GM18868 (cell line): ENCODE measurements at regions not wholly inside any gene's neighbourhood (a gene's known extent, or its start where the extent isn't known, plus 50 kb on each side); places are given as distances from the start of the nearest gene placed in this dataset.
"Not testable (repeated sequence)": the region's sequence is repeated elsewhere in the genome, so short reads cannot be mapped to it uniquely, and the experiment has no call there.

Experiments
- ATAC-seq: cut with Tn5 transposase; IDR thresholded peaks from one replicate; pipeline ENCODE4 v1.9.1; 2021; ENCODE audit warnings: mild to moderate bottlenecking, moderate library complexity; ENCODE audit not compliant: unreplicated experiment

DNA sequence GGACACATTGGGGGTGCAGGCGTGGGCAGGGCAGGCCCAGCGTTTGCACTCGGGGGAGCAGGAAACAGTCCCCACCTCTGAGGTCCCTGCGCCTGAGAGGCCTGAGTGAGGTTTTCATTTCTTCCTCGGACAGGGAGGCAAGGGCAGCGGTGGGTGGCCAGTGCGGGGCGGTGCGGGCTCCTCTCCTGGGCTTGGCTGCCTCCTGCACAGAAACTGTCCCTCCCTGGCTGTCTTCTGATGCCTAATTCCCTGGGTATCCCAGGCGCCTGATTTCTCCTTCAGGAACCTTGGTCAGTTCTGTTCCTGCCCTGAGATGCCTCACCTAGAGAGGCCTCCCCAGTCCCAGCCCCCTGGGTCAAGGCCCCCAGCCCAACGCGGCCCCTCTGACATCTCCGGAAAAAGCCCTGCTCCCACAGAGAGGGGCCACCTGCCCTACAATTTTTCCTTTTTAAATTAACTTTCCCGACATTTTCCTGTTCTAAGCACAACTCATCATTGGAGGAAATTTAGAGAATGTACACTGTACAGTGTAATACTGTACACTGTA, 260.3 kb downstream of the ADGRD1 start:
- ATAC-seq = no peak

DNA sequence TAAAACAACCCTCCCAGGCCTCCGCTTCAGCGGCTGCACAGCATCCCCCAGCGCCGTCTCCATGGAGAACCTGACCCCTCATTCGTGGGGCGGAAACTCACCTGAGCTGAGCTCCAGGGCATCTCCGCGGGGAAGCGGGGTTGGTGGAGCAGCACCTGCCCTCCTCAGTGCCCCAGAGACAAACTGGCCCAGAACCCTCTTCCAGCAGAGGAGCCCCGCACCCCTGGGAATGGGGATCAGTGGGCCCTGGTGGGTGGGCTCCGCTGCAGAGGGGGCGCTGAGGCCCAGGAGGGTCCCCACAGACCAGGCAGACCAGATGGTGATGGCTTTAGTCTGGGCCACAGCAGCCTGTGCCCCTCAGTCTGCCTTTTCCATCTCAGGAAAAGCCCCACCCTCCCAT, 261.2 kb downstream of the ADGRD1 start:
- not testable (repeated sequence) for ATAC-seq

- ATAC-seq = not testable (repeated sequence)
Measured at GRCh38 chr12:131216587-131216986, 262.9 kb downstream of the ADGRD1 start.

GRCh38 chr12:131217024-131217586, 263.4 kb downstream of the ADGRD1 start:
- no peak for ATAC-seq

DNA sequence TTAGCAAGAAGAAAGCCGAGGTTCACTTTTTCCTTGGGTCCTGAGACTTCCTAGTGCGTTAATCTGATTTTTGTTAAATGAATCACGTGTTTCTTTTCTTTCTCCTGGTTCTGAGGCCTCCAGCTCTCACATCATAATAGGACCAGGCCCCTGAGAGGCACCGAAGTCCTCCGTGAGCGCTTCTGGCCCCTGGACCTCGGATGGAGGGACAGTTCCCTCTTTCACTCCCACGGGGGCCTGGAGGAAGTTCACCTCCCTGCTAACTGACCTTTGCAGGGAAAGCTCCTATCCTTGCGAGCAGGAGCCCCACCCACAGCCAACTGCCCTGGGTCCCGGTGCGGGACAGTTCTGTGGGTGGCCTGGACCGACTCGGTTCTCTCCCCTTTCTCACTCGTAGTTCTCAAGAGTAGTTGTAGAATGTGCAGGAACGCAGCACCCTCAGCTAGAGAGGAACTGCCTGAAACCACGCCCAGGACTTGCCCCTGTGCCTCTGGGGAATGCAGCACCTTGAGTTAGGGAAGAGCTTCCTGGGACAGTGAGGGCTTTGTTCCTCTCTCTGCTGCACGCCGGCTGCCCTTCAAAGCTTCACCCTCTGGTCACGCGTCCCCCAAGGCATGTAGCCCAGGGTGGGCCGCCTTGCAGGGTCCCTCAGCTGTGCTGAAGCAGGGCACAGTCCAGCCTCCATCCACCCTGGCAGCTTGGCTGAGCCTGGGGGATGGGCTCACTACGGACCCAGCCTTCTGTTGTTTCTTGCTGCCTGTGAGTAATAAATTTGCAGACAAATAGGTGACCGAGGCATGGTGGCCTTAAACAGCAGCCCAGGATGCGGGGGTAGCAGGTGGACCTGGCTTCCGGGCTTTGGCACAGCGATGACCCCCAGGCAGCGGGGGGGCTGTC, 264.6 kb downstream of the ADGRD1 start:
- ATAC-seq = peak; percentile 28

DNA sequence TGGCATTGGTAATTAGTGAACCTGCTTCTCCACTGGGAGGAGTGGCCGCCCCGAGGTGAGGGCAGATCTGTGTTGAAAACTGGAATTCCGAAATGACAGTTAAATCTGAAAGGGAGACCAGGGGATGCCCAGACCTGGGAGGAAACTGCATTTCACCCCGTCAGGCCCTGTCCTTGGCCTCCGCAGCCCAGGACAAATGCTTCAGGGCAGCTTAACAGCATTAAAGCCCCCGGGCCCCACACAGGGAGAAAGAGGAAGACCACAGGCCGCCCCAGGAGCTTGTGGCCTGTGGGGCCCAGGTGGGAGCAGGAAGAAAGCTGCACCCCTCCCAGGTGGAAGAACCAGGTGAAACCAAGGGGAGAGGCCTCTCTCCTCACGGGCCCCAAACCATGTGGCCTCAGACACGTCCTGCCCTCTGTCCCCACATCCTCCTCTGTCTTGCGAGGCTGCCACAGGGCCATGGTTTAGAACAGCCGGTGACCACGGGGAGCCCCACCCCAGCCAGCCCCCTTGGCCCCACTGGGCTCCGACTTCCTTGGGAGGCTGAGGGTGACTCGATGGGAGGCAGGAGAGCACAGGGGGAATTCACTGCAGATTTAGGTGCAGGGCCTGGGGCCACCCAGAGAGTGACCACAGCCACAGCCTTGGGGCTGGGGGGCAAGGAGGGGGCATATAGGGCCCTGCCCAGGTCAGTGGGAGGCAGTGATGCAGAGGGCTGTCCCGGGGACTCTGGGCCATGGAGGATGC, 265.4 kb downstream of the ADGRD1 start:
- ATAC-seq = no peak

DNA sequence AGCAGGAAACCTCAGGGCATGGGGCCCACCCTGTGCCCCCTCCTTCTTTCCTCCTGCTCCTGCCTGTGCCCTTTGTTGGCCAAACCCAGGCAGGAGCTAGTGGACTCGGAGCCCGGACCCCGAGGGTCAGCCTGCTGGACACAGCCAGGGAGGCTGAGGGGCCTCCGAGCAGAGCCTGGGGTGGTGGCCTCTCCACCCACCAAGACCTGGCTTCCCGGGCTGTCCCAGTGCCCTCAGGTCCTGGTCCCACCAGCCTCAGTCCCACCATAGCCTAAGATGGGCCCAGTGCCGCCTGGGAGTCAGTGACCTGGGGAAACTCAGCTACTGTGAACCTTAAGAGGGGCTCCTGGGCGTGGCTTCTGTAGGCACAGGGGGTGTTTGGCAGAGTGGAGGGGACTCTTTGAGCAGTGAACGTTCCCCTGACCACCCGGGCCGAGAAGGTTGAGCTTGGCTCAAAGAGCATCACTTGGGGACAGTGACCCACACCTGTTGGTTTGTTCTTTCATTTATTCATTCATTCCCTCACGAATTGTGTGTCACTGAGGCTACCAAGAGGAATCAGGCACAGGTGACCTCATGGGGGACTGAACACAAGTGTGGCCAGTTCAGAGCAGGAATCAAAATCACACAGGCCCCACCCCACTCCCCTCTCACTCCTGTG, 266.1 kb downstream of the ADGRD1 start:
- ATAC-seq = no peak

DNA sequence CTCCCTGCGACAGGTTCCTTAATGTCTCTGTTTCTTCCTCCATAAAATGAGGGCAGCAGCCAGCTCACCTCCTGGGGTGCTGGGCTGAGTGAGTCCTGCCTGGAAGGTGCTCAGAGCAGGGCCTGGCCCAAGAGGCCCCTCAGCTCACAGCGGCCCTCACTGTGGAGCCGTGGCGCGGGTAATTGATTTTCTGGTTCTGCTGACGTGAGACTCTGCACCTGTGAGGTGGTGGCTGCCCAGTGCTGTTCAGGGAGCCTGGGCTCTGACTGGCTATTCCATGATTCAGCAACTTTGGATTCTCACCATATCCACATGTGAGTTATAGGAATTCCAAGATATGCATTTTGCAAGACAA, 266.6 kb downstream of the ADGRD1 start:
- ATAC-seq = no peak

DNA sequence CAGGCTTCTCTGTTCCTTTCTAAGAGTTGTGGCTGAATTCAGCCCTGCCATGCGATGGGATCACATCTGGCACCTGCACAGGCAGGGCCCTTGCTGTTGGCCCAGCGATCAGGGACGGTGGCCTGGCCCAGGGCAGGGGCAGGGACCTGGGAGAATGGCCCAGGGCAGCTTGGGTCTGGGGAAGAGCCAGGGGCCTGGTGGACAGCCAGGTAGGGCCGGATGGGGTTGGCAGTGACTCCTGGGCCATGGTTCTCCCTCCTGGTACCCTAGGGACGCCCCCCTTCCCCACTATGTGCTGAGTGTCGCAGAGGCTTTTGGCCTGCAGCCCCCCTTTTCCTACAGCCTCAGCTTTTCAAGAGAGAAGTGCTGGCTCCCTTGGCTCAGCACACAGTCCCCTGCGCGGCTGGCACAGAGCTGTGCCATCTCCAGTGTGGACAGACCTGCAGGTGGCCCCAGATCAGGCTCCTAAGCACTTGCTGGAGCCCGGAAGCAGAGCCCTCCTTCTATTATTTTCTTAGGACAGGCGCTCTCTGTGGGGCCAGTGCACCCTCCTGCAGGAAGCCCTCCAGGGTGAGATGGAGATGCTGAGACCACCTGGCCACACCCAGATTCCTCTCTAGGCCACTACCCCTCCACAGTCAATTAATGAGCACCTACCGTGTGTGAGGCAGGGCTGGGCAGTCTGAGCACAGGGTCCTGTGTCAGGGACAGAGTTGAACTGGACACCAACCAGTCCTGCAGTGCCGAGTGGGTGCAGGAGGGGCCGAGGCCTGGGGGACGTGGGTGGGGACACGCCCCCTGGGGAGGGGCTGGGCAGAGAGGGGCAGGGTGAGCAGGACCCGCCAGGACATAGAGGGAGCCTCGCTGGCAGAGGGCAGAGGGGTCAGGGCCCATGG, 267.6 kb downstream of the ADGRD1 start:
- ATAC-seq = no peak

- ATAC-seq = no peak
Measured at GRCh38 chr12:131221957-131222328, 268.2 kb downstream of the ADGRD1 start.

- peak; percentile 70 for ATAC-seq
Measured at GRCh38 chr12:131222329-131223139, 268.8 kb downstream of the ADGRD1 start.

GRCh38 chr12:131223171-131223761, 269.6 kb downstream of the ADGRD1 start:
- ATAC-seq = no peak

DNA sequence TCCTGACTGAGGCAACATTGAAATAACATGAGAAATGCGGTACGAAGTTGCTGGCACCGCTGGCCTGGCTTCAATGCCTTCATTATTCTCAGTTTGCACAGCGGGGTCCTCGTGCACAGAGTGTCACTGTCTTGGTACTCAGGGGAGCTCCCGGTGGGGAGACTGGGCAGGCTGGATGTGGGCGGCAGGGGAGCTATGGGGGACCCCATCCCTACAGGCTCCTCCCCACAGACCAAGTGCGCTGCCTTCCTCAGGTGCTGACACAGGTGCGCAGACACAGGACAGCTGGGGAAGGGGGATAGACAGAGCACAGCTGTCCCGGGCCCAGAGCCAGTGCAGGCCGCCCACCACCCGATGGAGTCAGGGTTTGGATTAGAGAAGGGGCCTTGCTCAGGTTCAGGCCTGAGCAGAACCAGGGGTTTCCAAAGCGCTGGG, 270.1 kb downstream of the ADGRD1 start:
- ATAC-seq = no peak

DNA sequence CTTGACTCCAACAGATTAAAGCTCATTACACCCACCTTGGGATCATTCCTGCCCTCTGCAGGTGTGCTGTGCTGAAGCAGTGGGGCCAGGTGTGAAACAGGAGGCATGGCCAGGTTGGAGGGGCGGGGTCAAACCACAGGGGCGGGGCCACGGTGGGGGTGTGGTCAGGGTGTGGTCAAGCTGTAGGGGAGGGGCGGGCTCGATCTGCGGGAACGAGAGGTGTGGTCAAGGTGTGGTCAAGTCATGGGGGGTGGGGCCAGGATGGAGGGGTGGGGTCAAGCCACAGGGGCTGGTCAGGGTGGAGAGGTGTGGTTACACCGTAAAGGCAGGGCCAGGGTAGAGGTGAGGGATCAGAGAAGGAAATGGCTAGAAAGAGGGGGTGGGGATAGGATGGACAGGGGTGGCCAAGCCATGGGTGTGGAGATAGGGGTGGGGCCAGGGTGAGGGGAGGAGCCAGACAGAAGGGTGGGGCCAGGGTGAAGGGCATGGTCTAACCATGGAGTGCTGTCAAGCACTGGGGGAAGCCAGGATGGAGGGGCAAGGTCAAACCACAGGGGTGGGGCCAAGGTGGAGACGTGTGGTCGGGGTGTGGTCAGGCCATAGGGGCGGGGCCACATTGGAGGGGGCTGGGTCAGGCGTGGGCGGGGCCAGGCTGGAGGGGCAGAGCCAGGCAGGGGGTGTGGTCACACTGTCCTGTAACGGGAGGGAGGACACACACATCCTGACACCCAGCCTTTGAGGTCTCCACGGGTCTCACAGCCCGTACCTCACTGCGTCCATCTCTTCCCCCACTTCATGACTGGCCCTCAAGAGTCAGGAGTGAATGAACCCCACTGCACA, 270.7 kb downstream of the ADGRD1 start:
- ATAC-seq = not testable (repeated sequence)

DNA sequence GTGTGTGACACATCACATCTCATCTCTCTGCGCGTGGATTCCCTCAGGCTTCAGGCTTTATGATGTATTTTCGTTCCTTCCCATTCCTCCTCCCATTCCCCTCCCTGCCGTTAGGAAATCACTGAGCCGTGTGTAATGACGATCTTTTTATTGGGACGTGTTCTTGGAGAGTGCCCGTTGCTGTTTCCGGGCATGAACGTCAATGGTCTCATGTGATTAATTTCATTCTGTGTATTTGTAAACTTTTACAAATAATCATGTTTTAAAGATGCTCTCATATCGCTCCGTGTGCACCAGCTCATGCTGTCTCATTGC, 271.3 kb downstream of the ADGRD1 start:
- ATAC-seq = not testable (repeated sequence)

- ATAC-seq = no peak
Measured at GRCh38 chr12:131226345-131227265, 272.9 kb downstream of the ADGRD1 start.

DNA sequence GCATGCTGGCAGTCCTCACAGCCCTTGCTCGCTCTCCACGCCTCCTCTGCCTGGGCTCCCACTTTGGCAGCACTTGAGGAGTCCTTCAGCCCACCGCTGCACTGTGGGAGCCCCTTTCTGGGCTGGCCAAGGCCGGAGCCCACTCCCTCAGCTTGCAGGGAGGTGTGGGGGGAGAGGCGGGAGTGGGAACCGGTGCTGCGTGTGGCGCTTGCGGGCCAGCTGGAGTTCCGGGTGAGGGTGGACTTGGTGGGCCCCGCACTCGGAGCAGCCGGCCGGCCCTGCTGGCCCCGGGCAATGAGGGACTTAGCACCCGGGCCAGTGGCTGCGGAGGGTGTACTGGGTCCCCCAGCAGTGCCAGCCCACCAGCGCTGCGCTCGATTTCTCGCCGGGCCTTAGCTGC, 273.9 kb downstream of the ADGRD1 start:
- not testable (repeated sequence) for ATAC-seq
